Thyroid gland (tissue), 4 donors: ENCODE measurements at regions not wholly inside any gene's neighbourhood (a gene's known extent, or its start where the extent isn't known, plus 50 kb on each side); places are given as distances from the start of the nearest gene placed in this dataset.

Experiments
- CTCF ChIP-seq, 6 experiments: fragments of 200-600 bp in 3 of 6; fragments of 450-650 bp in 3 of 6; sonication (generic) in 3 of 6; IDR thresholded peaks; one replicate each; pipeline ENCODE4 v1.5.1; 2016 to 2019; ENCODE audit warnings: antibody characterized with exemption in 6 of 6, mild to moderate bottlenecking in 2 of 6, inconsistent platforms in 1 of 6, moderate library complexity in 1 of 6
- POLR2A ChIP-seq, 2 donors: fragments of 450-650 bp; IDR thresholded peaks; one replicate each; pipeline ENCODE4 v1.6.1; 2017; ENCODE audit warnings: antibody characterized with exemption in 2 of 2, mild to moderate bottlenecking in 2 of 2, moderate library complexity in 1 of 2

- no peak for TF ChIP-seq POLR2A (IDR thresholded peaks at IDR 0.05)
- no peak for TF ChIP-seq CTCF (IDR thresholded peaks at IDR 0.05)
These were observed 2106.0 kb downstream of the PCDH7 start for GRCh38 chr4:32826169-32826568.
